Kidney (tissue), 13 donors: ENCODE measurements at regions not wholly inside any gene's neighbourhood (a gene's known extent, or its start where the extent isn't known, plus 50 kb on each side); places are given as distances from the start of the nearest gene placed in this dataset.

ENCODE experiments used
- DNase-seq, 5 donors: peaks; one replicate each; pipeline ENCODE4 v3.0.0-alpha.2; 2013 to 2020
- FAIRE-seq: peaks from 2 replicates; lab custom pipeline; 2012; peaks lifted over from hg19 to GRCh38; lab: Jason Lieb, UNC
- H3K27ac ChIP-seq, 2 donors: one replicate each; pipeline ENCODE4 v1.7.0; 2013; ENCODE audit warnings: low read depth in 2 of 2, low read length in 2 of 2, inconsistent platforms in 1 of 2
- H3K27me3 ChIP-seq: one replicate; pipeline ENCODE4 v1.7.1; 2013; ENCODE audit warnings: low read length, inconsistent platforms; ENCODE audit not compliant: control insufficient read depth, insufficient read depth
- H3K36me3 ChIP-seq, 3 donors: one replicate each; pipeline versions ENCODE4 v1.7.0 to v1.7.1; 2013; ENCODE audit warnings: low read length in 3 of 3, control low read depth in 1 of 3, inconsistent platforms in 1 of 3; ENCODE audit not compliant: insufficient read depth in 3 of 3, control insufficient read depth in 2 of 3
- H3K4me1 ChIP-seq, 3 donors: one replicate each; pipeline versions ENCODE4 v1.7.0 to v1.7.1; 2013; ENCODE audit warnings: low read length in 3 of 3, inconsistent platforms in 1 of 3, low read depth in 1 of 3; ENCODE audit not compliant: control insufficient read depth in 2 of 3, insufficient read depth in 2 of 3
- H3K4me3 ChIP-seq, 3 donors: one replicate each; pipeline versions ENCODE4 v1.7.0 to v1.8.1; 2013; ENCODE audit warnings: low read length in 3 of 3, control low read depth in 1 of 3, inconsistent platforms in 1 of 3
- H3K9ac ChIP-seq, 3 donors: one replicate each; pipeline versions ENCODE4 v1.7.0 to v1.7.1; 2013; ENCODE audit warnings: low read length in 3 of 3, control low read depth in 1 of 3, inconsistent platforms in 1 of 3
- H3K9me3 ChIP-seq, 3 donors: one replicate each; pipeline versions ENCODE4 v1.7.0 to v1.7.1; 2013; ENCODE audit warnings: low read length in 3 of 3, control low read depth in 1 of 3, inconsistent platforms in 1 of 3; ENCODE audit not compliant: control insufficient read depth in 2 of 3, insufficient read depth in 1 of 3
- CTCF ChIP-seq: IDR thresholded peaks from 3 replicates; pipeline ENCODE4 v1.5.1; 2012; ENCODE audit warnings: mild to moderate bottlenecking, moderate library complexity, borderline replicate concordance; ENCODE audit not compliant: insufficient read depth; ENCODE audit errors: extremely low read depth
- intact Hi-C: fragments of 100-400 bp; cut with DNase I; formaldehyde crosslinking; loops from one replicate; pipeline ENCODE4 v1.11.1; 2022
- donor health status: control.
- donor health status: control.
- donor health status: control.
- donor health status: control.
- donor health status: control.
- donor health status: DM: yes; HTN: yes; CAD: no.
- donor health status: Normal renal cell carcinoma (clear cell type).

- no peak for TF ChIP-seq CTCF
- Histone ChIP-seq H3K27ac (no peak overlapping the region), H3K36me3 (no peaks in the 10 kb centered on the region), H3K9me3 (no peaks in the 10 kb centered on the region), H3K9ac (no peak overlapping the region), H3K4me1 (no peaks in the 10 kb centered on the region), H3K27me3 (no peaks in the 10 kb centered on the region), H3K4me3 (no peak overlapping the region)
- intact Hi-C loops = no loop called here
- no peak for FAIRE-seq
- no peak for DNase-seq
Observed at GRCh38 chr12:98059659-98060343, 455.6 kb upstream of the TMPO start.

- H3K9me3 ChIP-seq = no peaks in the 10 kb centered on the region
- no peaks in the 10 kb centered on the region for H3K4me1 ChIP-seq
- H3K36me3 ChIP-seq = no peaks in the 10 kb centered on the region
- H3K27ac ChIP-seq = no peak overlapping the region
- H3K4me3 ChIP-seq = no peak overlapping the region
- H3K27me3 ChIP-seq = no peaks in the 10 kb centered on the region
- FAIRE-seq = no peak
- intact Hi-C loops = no loop called here
- DNase-seq = no peak
- no peak for TF ChIP-seq CTCF
- no peak overlapping the region for H3K9ac ChIP-seq
Observed at GRCh38 chr12:98060411-98060810, 455.0 kb upstream of the TMPO start.

GRCh38 chr12:98062464-98063245 is 452.7 kb upstream of the TMPO start:
- TF ChIP-seq CTCF = no peak
- Histone ChIP-seq H3K36me3 (no peaks in the 10 kb centered on the region), H3K27me3 (no peaks in the 10 kb centered on the region), H3K9me3 (no peaks in the 10 kb centered on the region), H3K4me1 (no peaks in the 10 kb centered on the region), H3K4me3 (no peak overlapping the region), H3K27ac (no peak overlapping the region), H3K9ac (no peak overlapping the region)
- intact Hi-C loops = no loop called here
- DNase-seq (no peak), FAIRE-seq (no peak)
